AG08395 (cell line): ENCODE measurements at regions not wholly inside any gene's neighbourhood (a gene's known extent, or its start where the extent isn't known, plus 50 kb on each side); places are given as distances from the start of the nearest gene placed in this dataset.

ENCODE experiments used
- DNase-seq: peaks from one replicate; pipeline ENCODE4 v3.0.0; 2012; ENCODE audit warnings: mixed read lengths, low spot score

DNA sequence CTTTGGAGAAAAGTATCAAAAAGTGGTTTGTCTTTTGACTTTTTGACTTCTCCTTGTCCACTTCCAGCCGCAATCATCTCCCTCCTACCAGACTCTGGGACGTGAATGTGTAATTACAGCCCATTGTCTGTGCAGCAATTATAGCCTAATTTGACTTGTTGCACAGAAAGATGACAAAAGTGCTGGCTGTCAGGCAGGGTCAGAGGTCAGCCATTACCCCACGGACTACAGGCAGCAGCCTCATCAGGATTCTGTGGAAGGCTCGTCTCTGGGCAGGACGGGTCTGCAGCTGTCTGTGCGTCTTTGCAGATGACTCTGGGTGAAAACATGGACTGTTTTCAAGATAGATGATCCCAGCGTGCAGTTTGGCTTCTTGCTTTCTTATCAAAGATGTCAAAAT is 102.2 kb upstream of the EDNRB start:
- DNase-seq = no peak

DNA sequence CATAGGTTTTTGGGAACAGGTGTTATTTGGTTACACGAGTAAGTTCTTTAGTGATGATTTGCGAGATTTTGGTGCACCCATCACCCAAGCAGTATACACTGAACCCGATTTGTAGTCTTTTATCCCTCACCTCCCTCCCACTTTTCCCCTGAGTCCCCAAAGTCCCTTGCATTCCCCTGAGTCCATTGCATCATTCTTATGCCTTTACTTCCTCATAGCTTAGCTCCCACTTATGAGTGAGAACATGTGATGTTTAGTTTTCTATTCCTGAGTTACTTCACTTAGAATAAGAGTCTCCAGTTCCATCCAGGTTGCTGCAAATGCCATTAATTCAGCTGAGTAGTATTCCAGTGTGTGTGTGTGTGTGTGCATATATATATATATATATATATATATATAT is 97.2 kb upstream of the EDNRB start:
- no peak for DNase-seq

DNA sequence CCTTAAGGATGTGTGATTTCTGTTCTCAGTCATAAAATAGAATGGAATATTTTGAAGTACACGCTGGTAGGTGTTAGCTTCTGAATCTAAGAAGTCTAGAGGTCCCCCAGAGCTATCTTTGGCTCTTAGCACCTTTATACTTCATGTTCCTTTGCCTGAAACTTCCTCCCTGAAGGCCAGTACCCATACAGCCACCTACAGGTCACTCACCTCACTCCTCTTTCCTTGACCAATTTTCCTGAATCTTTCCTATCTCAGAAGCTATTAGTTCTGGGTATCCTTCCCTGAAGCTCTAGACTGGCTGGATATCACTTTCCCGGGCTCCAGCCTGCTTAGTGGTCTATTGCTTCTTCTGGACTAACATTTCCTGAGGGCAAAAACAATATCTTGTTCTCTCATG is 93.4 kb upstream of the EDNRB start:
- DNase-seq = no peak

DNA sequence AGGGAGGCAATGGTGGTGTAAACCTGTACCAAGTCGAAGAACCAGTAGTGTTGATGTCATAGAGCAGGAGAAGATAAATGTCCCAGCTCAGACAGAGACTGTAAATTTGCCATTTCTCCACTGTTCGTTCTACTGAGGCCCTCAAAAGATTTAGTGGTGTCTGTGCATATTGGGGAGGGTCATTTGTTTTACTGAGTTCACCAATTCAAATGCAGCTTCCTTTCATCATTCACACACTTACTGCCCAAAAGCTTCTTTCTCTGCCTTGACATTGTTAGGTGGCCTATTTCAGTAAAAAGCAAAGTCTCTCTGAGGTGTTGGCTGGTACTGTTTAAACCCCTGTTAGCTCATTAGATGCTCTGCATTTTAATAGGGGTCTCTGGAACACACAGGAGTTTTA is 86.2 kb upstream of the EDNRB start:
- no peak for DNase-seq

DNA sequence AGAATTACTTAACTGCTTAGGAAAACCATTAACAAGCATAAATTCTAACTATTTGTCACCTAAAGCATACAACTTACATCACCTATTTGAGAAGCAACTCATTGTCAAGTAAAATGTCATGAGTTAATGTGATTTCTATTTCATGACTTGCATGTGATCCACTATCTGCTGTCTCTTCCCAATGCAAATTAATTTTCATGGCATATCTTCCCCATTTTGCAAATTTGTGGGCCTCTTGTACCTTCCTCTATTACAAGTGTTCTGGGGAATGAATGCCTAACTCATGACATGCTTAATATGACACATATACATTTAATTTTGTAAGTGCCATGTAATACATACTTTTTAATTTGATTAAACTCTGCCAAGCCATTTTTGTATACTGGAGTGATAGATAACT is 81.1 kb upstream of the EDNRB start:
- no peak for DNase-seq

DNA sequence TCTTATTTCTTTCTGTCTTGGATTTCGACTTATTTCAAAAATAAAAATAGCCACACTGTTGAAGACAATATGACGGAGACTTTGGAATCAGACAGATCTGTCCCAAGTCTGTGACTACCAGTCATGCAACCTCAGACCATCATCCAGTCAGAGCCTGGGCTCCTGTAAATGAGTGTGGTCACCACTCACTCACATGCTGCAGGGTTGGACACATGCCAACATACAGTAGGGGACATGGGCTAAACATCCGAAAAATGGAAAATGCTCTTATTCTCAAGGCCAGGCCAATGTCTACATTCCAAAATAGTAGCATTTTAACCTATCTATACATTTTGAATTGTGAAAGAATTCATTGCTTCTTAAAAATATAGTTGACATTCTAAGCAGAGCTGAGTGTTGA is 75.5 kb upstream of the EDNRB start:
- DNase-seq = no peak

DNA sequence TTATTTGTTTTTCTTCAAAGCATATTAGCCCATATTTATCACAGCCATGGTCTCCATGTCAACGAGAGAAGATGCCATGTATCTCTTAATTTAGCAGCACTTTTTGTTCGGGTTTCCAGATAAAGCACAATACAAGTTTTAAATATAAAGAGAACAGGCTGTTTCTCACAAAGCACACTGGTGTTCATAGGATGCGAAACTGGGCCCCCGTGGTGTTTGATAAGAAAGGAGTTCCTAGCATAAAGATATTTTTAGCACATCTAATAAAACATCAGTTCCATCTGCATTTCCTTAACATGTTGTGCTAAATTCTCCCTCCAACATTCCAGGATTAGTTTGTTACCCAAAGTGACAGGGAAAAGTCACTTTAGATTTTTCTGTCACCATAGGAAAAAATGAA is 72.4 kb upstream of the EDNRB start:
- DNase-seq = no peak

DNA sequence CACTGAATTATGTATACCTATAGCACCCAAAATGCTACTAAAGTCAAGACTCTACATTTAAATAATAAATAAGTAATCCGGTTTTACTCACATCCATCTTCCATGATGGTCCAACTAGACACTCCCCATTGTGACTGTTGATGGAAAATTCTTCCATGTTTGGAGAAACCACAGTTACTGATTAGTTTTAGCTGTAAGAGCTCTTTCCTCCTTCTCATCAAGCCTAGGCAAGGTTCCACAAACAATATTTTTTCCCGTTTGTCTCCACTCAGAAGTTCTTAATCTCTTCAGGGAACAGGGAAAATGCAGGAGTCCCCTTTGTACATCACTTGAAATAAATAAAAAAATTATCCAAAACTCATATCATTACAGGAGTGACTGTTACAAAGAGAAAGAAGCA is 70.7 kb upstream of the EDNRB start:
- DNase-seq = no peak

DNA sequence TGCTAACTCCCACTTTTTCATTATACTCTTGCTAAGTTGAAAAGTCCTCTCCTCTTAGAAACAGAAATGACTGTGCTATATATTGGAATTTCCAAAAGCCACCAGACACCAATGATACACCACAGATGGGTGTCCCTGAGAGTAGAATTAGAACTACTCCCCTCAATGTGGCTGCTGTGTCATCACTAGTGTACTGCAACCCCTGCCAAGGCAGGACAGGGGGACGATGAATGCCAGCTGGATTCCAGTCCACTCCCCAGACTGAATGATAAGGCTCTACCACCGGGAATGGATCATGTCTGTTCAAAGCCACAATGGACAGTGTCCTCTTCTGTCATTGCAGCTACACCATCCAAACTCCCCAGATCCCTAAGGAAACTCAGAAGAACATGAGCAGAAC is 69.7 kb upstream of the EDNRB start:
- DNase-seq = no peak

DNA sequence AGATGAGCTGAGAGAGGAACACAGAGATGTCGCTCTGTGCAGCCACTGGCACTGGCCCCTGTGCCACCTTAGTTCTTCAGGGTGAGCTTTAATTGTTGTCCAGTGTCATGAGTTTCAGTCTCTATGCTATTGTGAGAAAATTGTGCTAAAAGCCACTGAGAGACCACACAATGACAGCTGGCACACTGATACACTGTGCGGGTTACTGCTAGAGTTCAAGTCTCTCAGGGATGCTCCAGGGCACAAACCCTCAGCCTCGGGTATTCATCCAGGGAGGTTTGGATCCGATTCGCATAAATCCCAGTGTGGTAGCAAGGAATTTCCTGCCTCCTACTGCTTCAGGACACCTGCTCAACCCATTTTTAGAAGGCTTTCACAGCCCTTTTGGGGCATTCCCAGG is 68.1 kb upstream of the EDNRB start:
- no peak for DNase-seq

DNA sequence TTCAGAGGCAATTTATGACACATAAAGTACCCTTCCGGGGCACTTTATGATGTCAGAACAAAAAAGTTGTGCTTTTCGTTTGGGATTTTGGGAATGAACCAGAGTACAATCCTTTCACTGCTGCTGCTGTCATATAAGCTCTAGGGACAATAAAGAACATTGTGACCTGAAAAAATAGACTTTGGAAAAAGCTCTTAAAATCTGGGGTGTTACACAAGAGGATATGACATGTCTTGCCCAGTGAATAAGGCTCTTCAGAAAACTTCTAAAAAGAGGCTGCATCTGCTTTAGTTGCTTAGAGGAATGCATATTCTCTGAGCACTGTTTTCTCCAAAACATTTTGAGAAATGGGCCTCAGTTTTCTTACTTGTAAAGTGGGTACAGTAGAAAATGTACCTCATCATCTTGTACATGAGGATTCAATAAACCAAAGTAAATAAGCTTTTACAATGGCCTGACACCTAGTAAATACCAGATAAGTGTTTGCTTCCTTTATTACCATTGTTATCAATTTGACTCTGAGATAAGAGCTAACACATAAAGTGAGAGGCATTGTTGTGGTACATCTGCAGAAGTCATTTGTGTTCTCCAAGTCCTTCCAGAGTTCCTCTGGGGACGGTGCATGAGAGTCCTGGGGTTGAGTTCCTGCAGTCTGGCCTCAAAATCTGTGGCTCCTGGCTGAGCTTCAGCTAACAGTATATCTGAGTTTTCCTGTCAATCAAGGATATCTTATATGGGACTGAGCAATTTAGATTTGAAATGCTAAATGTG is 67.4 kb upstream of the EDNRB start:
- no peak for DNase-seq

DNA sequence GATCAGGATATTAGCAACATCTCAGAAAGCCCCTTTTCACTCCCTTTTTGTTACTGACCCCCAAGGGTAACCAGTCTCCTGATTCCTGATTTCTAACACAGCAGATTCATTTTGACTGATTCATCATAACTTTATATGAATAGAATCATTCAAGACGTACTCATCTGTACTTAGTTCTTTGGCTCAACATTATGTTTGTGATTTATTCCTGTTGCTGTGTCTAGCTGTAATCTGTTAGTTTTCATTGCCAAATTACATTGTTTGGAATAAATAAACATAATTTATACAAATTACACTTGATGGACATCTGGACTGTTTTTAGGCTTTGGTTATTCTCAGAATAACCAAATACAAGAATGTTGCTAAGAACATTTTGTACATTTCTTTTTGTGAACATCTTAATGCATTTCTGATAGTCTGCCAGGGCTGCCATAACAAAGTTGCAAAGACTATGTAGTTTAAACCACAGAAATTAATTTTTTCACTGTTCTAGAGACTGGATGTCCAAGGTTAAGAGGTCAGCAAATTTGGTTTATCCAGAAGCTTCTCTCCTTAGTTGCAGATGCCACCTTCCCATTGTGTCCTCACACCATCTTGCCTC is 62.8 kb upstream of the EDNRB start:
- DNase-seq = no peak

DNA sequence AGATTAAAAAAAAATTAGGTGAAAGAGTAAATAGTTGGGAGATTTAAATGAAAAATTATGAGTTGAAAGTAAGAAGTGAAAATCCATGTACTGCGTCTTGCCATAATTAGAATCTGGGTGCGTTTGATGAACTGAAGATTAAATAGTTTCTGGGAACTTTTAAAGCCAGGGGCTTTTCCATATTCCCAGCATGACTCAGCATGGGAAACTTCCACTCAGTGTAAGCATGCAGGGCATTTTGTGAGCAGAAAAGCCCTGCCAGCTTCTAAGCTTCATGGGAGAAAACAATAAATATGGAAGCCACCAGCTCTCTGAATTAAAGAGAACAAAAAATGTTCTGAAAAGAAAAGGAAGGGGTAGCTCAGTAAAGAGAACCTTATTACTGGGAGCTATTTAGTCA is 62.0 kb upstream of the EDNRB start:
- DNase-seq = peak; percentile 13

DNA sequence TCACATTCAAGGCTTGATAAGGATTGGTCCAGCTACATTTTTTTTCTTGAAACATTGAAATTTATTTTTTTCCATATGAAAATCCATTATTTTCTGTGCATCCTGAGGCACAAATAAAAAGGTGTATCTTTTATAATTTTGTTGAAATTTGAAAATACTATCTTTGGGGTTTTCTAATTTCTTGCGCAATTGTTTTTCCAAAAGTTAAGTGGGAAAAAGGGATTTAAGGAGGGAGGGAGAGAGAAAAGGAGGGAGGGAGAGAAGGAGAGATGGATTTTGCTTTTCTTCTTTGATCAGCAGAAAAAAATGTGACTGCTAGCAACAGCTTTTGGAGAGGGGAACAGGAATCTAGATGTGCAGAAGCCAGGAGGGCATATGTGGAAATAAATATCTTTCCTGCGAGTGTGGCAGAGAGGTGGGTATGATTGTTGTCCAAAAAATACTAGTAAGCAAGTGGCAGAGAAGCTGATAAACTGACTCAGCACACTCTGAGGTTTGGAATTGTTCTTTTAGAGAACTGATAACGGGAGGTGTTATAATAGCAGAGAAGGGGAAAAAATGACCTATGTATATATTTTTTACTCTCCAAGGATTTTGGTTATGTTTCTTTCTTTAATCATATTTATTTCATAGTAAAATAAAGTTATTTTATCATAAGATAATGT is 61.2 kb upstream of the EDNRB start:
- no peak for DNase-seq

DNA sequence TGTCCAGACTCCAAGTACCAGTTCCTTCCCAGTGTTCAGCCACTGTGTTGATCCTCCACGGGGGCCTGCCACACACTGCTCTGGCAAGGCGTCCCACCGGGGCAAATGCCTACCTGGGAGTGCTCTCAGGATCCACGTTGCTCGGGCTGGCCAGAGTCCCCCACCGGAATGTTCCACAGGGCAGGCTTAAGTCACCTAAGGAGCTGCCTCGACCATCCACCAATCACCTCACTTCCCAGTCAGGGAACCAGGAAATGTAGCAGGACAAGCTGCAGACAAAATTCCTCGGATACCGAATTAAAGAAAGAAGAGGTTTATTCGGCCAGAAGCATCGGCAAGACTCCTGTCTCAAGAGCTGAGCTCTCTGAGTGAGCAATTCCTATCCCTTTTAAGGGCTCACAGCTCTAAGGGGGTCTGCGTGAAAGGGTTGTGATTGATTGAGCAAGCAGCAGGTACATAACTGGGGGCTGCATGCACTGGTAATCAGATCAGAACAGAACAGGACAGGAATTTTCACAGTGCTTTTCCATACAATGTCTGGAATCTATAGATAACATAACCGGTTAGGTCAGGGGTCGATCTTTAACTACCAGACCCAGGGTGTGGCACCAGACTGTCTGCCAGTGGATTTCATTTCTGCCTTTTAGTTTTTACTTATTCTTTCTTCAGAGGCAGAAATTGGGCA is 56.9 kb upstream of the EDNRB start:
- no peak for DNase-seq

DNA sequence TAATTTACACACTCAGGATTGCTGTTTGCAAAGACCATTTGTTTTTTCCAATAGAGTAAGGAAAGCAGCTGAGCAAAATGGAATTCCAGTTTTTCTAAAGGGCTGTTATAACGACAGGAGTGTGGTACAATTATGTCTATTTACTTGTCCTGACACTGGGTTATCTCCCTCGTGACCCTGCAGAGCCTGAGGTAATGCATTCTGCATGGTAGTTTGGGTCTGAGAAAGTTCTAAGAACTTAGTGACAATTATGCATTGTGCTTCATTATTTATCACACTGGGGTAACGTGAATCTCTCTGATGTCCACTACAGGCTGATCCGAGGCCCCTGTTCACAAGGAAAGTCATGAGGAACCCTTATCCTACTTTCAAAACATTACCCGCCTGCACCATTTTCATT is 50.7 kb upstream of the EDNRB start:
- no peak for DNase-seq
